Calu3 (cell line): ENCODE measurements at regions not wholly inside any gene's neighbourhood (a gene's known extent, or its start where the extent isn't known, plus 50 kb on each side); places are given as distances from the start of the nearest gene placed in this dataset.
"Not testable (repeated sequence)": the region's sequence is repeated elsewhere in the genome, so short reads cannot be mapped to it uniquely, and the experiment has no call there.

Experiments used
- BruUV-seq: library from RNA; stranded (reverse); fragments of 400-500 nt; replicated peaks from 2 replicates; lab custom pipeline; 2021; lab: Mats Ljungman, UMichigan
- CTCF ChIA-PET: fragments of 300-600 bp; sonication (Branson Sonifier 250); formaldehyde crosslinking; loops from one replicate; lab custom pipeline; 2022; ENCODE audit warnings: antibody characterized with exemption; lab: Charles Lee
- DNase-seq: peaks from one replicate; pipeline ENCODE4 v3.0.0; 2022
- H3K27ac Mint-ChIP-seq: one replicate; pipeline ENCODE4 v1.8.0; 2022; ENCODE audit warnings: mixed read lengths; ENCODE audit not compliant: unreplicated experiment
- H3K27me3 Mint-ChIP-seq: one replicate; pipeline ENCODE4 v1.8.0; 2022; ENCODE audit warnings: mixed read lengths; ENCODE audit not compliant: unreplicated experiment
- H3K36me3 Mint-ChIP-seq: one replicate; pipeline ENCODE4 v1.8.0; 2022; ENCODE audit warnings: mild to moderate bottlenecking, moderate library complexity, mixed read lengths; ENCODE audit not compliant: insufficient read depth, unreplicated experiment
- H3K4me1 Mint-ChIP-seq: one replicate; pipeline ENCODE4 v1.8.0; 2022; ENCODE audit warnings: mild to moderate bottlenecking, low read depth, mixed read lengths; ENCODE audit not compliant: unreplicated experiment
- H3K4me3 Mint-ChIP-seq: one replicate; pipeline ENCODE4 v1.8.0; 2022; ENCODE audit warnings: mild to moderate bottlenecking, low read depth, moderate library complexity, mixed read lengths; ENCODE audit not compliant: unreplicated experiment
- H3K9me3 Mint-ChIP-seq: one replicate; pipeline ENCODE4 v1.8.0; 2022; ENCODE audit warnings: low read depth, mixed read lengths; ENCODE audit not compliant: unreplicated experiment
- intact Hi-C: fragments of 100-400 bp; cut with micrococcal nuclease; formaldehyde crosslinking; loops from one replicate; pipeline ENCODE4 v1.10.0; 2022; ENCODE audit not compliant: unreplicated experiment
- TF ChIP-seq, protein P1 (sequence below): fragments of 200-600 bp; IDR thresholded peaks from one replicate; pipeline ENCODE4 v1.8.0; 2022; ENCODE audit warnings: antibody characterized with exemption; ENCODE audit not compliant: unreplicated experiment

DNA sequence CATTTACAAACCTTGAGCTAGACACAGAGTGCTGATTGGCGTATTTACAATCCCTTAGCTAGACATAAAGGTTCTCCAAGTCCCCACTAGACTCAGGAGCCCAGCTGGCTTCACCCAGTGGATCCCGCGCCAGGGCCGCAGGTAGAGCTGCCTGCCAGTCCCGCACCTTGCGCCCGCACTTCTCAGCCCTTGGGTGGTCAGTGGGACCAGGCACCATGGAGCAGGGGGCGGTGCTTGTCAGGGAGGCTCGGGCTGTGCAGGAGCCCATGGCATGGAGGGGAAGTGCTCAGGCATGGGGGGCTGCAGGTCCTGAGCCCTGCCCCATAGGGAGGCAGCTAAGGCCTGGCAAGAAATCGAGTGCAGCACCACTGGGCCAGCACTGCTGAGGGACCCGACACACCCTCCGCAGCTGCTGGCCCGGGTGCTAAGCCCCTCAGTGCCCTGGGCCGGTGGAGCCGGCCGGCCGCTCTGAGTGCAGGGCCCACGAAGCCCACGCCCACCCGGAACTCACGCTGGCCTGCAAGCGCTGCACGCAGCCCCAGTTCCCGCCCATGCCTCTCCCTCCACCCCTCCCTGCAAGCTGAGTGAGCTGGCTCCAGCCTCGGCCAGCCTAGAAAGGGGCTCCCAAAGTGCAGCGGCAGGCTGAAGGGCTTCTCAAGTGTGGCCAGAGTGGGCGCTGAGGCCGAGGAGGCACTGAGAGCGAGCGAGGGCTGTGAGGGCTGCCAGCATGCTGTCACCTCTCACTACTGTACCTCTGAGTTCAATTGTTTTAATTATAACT is 1213.9 kb downstream of the OTOL1 start:
- Mint-ChIP-seq H3K4me1 (peaks cover 16% of the 10 kb centered on the region), H3K9me3 (no peaks in the 10 kb centered on the region), H3K27ac (no peak overlapping the region), H3K36me3 (no peaks in the 10 kb centered on the region), H3K27me3 (peaks cover 10% of the 10 kb centered on the region), H3K4me3 (no peak overlapping the region)
- BruUV-seq, result no TSS peak
- no peak for DNase-seq
- intact Hi-C loops, result no loop called here
- TF ChIP-seq, protein P1, sequence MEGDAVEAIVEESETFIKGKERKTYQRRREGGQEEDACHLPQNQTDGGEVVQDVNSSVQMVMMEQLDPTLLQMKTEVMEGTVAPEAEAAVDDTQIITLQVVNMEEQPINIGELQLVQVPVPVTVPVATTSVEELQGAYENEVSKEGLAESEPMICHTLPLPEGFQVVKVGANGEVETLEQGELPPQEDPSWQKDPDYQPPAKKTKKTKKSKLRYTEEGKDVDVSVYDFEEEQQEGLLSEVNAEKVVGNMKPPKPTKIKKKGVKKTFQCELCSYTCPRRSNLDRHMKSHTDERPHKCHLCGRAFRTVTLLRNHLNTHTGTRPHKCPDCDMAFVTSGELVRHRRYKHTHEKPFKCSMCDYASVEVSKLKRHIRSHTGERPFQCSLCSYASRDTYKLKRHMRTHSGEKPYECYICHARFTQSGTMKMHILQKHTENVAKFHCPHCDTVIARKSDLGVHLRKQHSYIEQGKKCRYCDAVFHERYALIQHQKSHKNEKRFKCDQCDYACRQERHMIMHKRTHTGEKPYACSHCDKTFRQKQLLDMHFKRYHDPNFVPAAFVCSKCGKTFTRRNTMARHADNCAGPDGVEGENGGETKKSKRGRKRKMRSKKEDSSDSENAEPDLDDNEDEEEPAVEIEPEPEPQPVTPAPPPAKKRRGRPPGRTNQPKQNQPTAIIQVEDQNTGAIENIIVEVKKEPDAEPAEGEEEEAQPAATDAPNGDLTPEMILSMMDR, result no peak
- CTCF ChIA-PET, result interaction anchor here (0.9 kb wide), 1 partner anchor 9 kb away, joined by 3 read pairs; no protein-coding TSS in a partner anchor

GRCh38 chr3:162717074-162717473 is 1220.5 kb downstream of the OTOL1 start:
- H3K27ac Mint-ChIP-seq, BruUV-seq, H3K4me3 Mint-ChIP-seq, H3K27me3 Mint-ChIP-seq, H3K4me1 Mint-ChIP-seq, H3K9me3 Mint-ChIP-seq, H3K36me3 Mint-ChIP-seq, CTCF ChIA-PET, DNase-seq, intact Hi-C loops: not testable (repeated sequence)

DNA sequence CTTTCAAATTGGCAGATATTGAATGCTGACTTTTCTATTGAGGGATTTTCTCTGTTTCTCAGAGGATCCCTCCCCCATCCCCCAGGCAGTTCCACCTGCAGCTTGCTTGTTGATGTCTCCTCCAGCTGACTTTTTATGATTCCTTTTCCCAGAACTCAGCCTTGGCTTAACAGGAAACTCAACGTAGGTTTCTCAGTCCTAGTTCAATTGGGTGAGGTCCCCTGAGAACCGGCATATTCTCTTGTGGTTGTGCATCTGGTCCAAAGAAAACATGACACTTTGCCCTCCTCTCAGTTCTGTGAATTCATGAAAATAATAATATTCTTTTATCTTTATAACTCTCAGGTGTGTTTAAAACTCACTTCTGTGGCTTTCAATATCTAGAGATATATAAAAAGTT is 1222.1 kb downstream of the OTOL1 start:
- intact Hi-C loops, result no loop called here

DNA sequence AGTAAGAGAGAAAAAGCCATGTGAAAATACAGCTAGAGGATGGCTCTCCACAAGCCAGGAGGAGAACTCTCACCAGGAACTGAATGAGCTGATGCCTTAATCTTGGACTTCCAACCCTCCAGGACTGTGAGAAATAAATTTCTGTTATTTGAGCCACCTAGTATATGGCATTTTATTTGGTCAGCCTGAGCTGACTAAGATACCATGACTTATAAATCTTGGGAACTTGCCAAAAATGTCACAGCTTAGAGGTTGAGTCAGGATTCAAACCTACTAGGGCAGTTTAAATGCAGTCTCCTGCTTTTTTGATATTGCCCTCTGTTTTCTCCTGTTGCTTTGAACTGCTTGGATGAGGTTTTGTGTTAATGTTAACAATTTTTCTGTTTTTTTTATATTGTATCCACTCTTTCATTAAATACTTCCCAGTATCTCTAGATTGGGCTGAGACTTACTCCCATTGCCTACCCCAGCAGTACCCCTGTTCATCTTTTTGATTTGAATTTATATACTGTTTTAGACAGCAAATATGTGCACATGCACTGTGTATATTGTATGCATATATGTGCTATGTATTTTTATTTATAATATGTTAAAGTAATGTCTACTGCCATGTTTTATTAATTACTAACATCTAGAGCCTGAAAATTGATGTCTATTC is 1223.2 kb downstream of the OTOL1 start:
- H3K9me3 Mint-ChIP-seq, result no peaks in the 10 kb centered on the region
- no peaks in the 10 kb centered on the region for H3K27me3 Mint-ChIP-seq
- no peaks in the 10 kb centered on the region for H3K4me1 Mint-ChIP-seq
- H3K27ac Mint-ChIP-seq, result no peak overlapping the region
- intact Hi-C loops, result loop anchor here (10.0 kb wide), 1 partner anchor 425 kb away; no protein-coding TSS in a partner anchor
- BruUV-seq, result no TSS peak
- CTCF ChIA-PET, result interaction anchor here (0.7 to 1.0 kb wide), 2 partner anchors 10 to 814 kb away, joined by 3 read pairs; no protein-coding TSS in a partner anchor
- no peaks in the 10 kb centered on the region for H3K36me3 Mint-ChIP-seq
- TF ChIP-seq, protein P1, result no peak
- H3K4me3 Mint-ChIP-seq, result no peak overlapping the region
- peak; percentile 38 for DNase-seq

More for the DNA sequence above, 1222.1 kb downstream of the OTOL1 start:
- BruUV-seq, result no TSS peak
- Mint-ChIP-seq H3K27ac (no peak overlapping the region), H3K36me3 (no peaks in the 10 kb centered on the region), H3K9me3 (no peaks in the 10 kb centered on the region), H3K27me3 (no peaks in the 10 kb centered on the region), H3K4me1 (no peaks in the 10 kb centered on the region), H3K4me3 (no peak overlapping the region)
- DNase-seq, result no peak
- TF ChIP-seq, protein P1, result no peak
- CTCF ChIA-PET, result no interaction called here
